SK-N-MC (cell line): ENCODE measurements at regions not wholly inside any gene's neighbourhood (a gene's known extent, or its start where the extent isn't known, plus 50 kb on each side); places are given as distances from the start of the nearest gene placed in this dataset.

Source experiments
- EZH2 ChIP-seq: fragments of 200-600 bp; sonication (generic); IDR thresholded peaks from one replicate; pipeline ENCODE4 v1.6.1; 2017; ENCODE audit warnings: antibody characterized with exemption
- FOXP2 ChIP-seq: optimal IDR thresholded peaks from 2 replicates; pipeline ENCODE3; 2011; ENCODE audit warnings: mild to moderate bottlenecking, moderate library complexity; ENCODE audit not compliant: insufficient read depth; ENCODE audit errors: extremely low read length, control extremely low read depth
- POLR2AphosphoS5 ChIP-seq: IDR thresholded peaks from 2 replicates; pipeline ENCODE4 v1.6.1; 2012; ENCODE audit warnings: mild to moderate bottlenecking, low read depth, low read length, borderline replicate concordance

DNA sequence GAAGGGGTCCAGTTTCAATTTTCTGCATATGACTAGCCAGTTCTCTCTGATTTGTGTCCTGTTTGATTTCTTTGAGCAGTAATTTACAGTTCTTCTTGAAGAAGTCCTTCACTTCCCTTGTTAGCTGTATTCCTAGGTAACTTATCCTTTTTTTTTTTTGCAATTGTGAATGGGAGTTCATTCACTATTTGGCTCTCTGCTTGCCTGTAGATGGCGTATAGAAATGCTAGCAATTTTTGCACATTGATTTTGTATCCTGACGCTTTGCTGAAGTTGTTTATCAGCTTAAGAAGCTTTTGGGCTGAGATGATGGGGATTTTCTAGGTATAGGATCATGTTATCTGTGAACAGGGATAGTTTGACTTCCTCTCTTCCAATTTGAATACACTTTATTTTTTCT is 77.6 kb upstream of the NID2 start:
- TF ChIP-seq EZH2 (no peak), POLR2AphosphoS5 (no peak), FOXP2 (no peak)
